HUDEP-2 (cell line): ENCODE measurements at regions not wholly inside any gene's neighbourhood (a gene's known extent, or its start where the extent isn't known, plus 50 kb on each side); places are given as distances from the start of the nearest gene placed in this dataset.

Experiments used
- DNase-seq, 76 experiments: peaks; one replicate each; lab custom pipeline; 2025; ENCODE audit not compliant: unreplicated experiment in 76 of 76; lab: John Stamatoyannopoulos, UW

DNA sequence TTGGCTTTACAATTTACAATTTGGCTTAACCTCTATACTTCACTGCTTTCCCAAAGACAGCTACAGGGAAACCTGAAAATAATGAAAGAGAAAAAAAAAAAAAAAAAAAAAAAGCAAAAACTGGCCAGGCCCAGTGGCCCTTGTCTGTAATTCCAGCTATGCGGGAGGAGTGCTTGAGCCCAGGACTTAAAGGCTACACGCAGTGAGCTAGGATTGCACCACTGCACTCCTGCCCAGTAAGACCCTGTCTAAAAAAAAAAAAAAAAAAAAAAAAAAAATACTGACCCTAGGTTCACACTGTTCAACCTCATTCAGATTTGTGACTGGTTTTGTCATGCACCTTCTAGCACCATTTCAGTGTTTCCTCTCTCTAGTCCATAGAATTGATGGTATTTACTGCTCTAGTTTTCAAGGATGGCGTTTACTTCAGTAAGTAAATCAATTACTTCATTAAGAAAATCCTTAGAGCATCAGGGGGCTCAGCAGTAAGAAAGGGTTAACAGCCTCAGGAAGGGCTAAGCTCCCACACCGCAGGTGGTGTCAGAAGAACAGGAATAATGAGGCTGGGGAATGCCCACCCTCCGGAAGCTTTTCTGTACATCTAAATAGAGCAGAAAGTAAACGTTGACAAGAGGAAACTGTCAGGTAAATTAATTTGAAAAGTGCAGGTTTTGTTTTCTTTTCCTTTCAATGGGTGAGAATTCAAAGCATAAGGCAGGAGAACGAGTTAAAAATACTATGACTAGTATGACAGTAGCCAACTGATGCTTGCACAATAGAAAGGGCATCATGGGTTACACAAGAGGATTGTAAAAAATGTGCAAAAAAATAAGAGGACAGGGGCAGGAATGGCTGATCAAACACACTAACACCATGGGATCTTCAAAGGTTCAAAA lies 115.0 kb upstream of the MDM1 start:
- DNase-seq: peak in 2 of 76 experiments; percentile 13 to 52

DNA sequence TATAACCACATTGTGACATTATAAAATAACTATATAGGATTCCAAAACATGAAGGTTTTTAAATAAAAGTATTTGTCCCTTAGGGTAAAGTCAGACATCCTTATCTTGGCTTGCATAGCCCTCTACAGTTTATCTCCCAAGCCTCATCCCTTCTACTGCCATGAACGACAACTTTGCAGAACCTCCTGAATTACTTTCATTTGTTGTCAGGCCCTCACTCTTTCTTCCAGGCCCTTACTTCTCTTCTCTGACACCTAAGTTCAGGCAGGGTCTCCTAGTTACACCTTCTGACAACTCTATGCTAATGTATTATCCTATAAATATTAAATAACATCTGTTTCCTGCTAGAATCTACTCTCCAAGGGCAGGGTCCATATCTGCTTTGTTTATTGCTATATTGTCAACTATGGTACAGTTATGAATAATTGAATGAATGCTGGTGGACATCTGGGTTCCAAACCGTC lies 115.7 kb upstream of the MDM1 start:
- DNase-seq: peak in 15 of 76 experiments; percentile 1 to 52 (median 13)

DNA sequence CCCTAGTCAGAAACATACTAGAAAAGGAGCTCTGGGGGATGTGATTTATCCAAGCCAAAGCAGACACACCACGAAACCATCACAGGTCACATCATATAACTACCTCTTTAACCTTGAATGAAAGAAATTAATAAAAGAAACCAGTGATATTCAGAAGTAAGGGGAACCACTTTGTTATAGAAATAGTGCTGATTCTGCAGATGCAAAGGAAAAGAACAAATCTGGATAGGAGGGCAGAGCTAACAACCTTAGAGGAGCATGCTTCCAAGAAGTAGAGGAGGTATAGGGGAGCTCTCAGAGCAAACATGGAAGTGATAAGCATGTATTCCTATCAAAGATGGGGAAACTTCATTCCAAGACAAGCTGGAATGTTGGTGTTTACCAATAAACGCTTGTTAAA lies 117.0 kb upstream of the MDM1 start:
- DNase-seq: no peak

DNA sequence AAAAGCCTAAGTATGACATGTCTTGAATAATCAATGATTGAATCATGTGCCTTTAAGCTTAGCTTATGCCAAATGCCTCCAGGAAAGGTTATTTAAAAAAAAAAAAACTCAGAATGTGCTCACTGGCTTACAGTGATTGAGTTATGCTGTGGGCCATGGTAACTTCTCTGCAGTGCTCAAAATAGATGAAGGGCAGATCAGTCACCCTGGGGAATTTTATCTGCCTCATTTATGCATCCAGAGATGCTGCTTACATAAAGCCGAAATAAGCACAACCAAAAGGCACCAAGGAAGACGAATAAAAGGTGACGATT lies 118.7 kb upstream of the MDM1 start:
- DNase-seq: no peak

DNA sequence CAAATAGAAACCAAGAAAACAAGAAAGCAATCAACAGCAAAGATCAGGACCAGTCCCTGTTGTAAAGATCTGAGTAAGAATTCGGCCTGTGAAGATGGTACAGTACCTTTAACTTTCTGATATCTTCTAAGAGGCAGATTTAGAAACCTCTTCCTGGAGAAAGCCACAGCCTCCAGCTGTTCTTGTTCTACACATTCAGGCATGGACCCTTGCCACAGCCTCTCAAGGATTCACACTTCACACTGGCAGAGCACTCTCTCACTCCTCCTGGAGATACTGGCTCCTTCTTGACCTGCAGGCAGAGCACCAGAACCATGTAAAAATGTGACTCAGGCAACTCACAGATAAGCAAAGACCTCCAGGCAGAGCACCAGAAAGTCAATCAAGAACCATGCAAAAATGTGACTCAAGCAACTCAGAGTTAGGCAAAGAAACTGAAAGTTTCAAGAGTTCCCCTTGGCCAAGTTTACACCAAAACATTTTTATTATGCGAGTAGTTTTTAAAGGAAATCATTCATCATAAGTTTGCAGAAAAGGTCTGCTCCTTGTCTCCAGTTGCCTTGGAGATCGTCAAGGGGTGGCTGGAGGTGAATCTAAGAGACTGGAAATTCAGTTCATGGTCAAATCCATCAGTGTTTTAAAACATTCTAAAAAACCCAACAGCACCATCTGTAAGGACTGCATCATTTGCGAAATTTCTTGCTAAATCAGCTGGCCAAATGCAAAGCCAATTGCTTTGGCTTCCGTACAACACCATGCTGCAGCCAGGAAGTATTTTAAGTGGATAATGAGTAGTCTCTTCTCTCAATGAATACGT lies 119.3 kb upstream of the MDM1 start:
- peak in 28 of 76 experiments; percentile 2 to 41 (median 12) for DNase-seq

DNA sequence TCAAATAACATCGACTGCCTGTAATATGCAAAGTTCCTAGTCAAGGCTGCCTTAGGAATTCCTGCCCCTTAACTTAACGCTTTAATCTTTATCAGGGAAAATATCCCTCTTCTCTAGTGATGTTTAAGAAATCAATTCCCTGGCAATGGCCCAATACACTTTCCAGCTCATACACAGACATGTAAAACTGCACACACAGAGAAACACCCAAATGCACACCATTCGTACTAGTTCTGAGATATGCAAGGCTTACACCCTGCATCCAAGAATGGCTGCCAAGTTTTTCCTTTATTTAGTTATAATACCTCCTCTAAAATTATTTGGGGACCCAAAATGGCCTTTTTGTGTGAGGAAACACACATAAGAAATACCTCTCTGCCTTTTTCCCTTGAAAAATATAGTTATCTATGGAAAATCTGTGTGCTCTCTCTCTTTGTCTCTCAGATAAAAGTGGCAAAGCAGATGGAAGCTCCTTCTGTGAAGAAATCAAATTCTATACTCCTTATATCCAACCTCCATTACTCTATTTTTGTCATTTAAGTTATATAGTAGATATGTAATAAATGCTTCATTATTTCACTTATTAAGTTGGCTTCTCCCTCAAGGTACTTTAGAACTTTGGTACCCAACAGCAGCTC lies 120.0 kb upstream of the MDM1 start:
- DNase-seq: no peak

DNA sequence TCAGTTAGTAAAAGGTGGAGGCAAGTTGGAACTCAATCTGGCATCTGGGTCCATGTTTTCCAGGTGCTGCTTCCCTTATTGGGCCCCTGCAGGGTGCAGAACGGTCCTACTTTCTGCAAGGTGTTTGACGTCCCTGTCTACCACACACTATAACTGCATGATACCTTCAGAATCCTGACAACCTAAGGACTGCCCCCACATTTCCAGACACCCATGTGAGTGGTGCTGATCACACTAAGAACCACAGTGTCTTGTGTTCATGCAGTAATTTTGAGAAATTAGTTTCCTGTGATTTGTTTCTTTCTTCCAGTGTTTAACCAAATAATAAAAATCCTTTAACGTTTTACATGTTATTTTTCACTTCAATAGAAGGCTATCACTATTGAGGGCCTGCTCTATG lies 121.1 kb upstream of the MDM1 start:
- no peak for DNase-seq

DNA sequence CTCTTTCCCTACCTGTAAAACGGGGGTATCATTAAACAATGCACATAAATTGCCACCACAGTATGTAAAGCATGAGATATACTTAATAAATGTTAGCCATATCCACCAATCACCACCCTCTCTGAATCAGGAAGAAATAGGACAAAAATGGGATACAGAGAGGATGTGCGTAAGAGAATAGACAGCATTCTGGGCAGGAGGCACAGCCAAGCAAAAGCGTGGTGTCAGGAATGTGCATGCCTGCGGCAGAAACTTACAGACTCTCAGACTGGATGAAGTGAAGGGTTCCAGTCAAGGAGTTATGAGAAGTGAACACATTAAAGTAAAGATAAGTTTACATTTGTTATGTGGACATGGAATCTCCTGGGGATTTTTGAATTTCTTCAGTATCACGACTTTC lies 121.7 kb upstream of the MDM1 start:
- no peak for DNase-seq

DNA sequence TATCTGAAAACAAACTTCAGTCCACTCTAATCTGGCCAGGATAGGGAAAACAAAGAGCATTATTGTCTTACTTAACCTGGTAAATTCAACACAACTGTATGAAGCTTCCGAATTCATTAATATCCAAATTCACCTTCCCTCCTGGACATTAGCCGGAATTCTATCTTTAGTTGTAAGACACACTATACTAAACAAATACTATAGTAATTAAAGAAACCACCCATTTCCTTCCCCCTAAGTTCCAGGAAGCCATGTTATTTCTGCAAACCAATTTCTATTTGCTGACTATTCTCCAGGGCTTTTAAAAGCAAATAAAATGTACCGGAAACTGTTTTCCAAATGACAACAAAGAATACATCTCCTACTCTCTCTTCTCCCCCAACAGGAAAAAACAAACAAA lies 122.7 kb upstream of the MDM1 start:
- DNase-seq: no peak

DNA sequence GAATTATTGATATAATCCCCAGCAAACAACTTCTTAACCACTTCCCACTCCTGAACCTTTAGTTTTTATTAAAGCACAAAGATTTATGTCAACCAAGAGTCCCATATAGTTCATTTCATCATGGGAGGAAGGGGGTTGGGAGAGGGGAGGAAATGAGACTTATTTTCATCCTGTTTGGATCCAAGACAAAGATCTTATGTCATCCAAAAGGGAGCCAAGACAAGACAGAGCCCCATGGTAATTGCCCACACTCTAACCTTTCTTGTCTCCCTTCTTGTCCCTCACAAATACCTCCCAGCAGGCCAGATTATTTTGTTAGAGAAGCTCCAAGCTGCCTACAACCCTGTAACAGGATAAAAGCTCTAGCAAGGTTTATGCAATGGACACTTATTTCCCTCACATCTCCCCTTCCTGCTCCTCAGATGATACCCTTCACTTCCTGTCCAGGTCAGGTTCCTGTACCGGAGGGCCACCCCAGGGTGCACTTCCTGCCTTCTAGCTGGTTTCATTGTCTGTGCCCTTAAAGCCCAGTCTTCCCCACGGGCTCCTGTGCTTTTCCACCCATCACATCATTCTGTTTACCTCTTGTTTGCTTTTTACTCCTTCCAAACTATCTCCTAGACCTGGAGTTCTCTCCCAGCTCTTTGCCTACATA lies 123.7 kb upstream of the MDM1 start:
- DNase-seq: no peak

DNA sequence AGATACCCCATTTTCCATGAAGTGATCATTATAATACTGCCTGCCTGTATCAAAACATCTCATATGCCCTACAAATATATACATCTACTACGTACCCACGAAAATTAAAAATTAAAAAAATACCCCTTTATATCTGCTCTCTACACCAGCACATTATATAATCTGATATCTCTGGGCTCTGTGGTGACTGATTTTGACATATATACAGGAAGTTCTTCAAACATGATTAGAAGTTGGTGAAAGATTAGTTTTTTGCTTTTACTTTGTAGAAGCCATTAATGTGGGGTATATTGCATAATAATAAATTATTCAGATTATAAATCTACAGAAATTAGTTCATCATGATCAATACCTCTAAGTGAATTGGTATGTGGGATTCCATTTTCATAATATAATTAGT lies 126.7 kb upstream of the MDM1 start:
- no peak for DNase-seq

DNA sequence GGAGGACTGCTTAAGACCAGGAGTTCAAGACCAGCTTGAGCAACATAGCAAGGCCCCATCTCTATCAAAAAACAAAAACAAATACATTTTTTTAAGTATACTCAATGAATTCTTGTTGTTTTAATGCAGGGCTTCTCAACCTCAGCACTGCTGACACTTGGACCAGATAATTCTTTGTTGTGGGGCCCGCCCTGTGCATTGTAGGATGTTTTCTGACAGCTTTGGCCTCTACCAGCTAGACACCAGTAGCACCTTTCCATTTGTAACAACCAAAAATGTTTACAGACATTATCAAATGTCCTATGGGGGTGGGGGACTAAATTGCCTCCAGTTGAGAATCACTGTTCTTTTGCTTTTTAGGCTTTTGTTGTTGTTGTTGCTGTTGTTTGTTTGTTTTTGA lies 128.1 kb upstream of the MDM1 start:
- DNase-seq: no peak

DNA sequence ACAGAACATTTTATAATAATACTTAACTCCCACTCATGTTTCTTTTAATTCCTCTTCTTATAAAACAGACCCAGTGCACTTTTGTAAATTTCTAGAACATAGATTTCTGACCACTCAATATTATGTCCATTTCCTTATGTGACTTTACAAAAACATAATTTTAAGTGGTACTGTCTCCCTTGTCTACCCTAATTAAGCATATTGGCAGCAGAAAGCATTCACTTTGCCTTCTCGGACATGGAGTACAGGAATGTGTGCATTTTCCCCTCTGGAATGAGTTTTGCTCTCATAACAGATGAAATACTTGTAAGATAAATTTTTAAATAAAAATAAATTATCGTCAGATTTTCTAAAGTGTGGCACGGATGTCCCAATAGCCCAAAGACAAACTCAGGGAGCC lies 129.5 kb upstream of the MDM1 start:
- no peak for DNase-seq

DNA sequence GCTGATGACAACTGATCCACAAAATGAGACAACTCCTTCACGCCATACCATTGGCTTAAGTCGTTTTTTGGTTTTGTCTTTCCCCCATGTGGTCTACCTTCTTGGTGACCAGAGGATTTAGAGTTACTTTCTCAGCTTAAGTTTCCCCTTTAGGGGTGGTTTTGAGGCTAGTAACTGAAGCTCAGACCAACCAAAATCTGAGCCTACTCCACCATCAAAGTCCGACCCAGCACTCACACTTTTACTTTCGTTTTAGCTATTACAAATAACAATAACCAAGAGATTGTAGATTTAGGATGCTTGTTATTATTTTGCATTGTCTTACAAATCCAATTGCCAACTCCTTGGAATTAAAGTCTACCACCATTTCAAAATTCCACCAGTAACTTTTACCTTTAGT lies 130.6 kb upstream of the MDM1 start:
- no peak for DNase-seq

DNA sequence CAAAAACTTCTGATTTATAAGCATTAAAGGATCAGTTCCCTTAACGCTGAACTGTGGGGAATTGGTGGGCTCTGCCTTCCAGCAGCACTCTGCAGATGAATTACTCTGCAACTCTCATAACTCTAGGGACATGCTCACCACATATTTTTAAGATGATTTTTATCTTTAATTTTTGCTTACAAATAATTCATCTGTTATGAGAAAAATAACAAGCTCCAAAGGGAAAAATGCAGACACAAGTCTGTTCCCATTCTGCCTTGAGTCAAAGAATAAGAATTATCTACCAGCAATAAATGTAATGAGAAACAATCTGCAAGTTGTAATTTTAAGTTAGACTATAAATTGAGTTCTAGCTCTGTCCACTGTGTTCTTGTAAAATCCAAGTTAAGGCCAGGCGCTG lies 133.1 kb upstream of the MDM1 start:
- DNase-seq: no peak

DNA sequence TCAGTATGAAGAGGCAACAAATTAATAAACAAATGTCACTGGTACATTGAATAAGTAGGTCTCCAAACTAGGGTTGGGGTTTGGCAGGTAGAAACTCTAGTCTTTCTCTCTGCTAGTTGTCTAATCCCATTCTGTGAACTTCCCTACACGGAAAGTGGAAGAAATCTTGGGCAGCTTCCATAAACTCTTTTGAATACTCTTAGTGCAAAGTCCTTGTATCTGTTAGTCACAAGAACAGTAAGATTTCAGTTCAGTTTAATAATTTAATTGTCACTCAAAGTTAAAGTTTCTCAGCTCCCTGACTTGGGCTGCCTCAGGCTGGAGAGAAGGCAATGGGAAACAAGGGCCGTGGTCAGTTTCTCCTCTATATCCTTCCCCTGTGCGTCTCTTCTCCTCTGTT lies 135.4 kb upstream of the MDM1 start:
- no peak for DNase-seq

DNA sequence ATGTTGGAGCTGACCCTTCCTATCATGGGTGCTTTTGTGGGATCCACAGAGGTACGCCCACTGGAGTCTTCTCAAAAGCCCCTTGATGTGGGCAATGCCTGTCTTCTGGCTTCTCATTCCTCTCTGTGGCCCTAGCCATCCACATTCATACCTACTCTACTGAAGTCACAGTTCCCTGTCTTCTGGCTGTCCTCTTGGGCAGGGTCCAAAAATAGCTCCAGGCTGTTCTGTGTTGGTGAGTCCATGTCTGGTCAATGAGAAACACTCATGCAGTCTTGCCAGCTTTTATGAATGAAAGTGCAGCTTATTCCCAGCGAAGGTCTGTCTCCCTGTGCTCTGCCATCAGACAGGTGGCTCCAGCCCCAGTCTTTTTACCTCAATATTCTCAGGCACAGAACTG lies 135.9 kb upstream of the MDM1 start:
- no peak for DNase-seq

DNA sequence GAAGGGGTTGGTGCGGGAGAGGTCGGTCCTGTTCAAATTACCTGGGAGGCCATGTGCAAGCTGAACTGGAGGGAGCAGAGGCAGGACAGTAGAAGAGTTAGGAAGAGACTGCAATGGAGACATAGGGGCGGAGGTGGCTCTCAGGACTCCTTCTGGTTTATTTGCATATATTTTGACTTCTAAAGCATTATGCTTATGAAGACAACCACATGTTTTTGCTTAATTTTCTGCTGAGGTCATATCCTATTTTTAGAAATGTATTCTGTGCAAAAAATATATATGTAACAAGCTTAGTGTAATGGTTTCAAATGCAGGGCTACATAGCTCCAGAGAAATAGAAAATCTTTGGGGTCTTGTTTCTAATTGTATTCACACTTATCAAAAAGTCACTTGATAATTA lies 137.0 kb upstream of the MDM1 start:
- no peak for DNase-seq

DNA sequence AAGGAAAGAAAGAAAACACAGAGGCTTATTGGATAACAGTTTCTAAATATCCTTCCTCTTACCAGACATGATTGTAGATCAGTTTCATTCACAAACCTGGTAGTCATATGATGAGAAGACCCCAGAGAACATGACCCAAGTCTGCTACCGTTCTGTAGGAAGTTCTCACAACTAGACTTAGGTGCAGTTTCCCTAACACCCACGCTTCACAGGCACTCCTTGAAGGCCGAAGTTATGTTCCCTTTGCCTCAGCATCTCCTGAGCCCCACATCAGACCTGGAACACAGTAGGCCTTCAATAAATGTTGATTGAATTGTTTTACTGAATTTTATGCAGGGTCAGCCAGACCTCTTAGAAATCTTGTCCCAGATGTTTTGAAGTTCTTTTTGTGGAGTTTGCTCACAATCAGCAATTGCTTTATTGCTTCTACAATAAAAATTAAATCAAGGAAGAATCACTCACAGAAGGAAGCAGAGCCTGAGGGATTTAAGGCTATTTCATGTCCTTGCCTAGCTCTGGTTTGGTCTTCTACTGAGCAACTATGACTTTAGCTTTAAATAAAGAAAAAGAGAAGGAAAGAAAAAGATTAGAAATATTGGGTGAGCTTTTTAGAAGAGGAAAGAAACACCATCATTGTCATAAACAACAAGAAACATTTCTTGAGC lies 138.6 kb upstream of the MDM1 start:
- no peak for DNase-seq

DNA sequence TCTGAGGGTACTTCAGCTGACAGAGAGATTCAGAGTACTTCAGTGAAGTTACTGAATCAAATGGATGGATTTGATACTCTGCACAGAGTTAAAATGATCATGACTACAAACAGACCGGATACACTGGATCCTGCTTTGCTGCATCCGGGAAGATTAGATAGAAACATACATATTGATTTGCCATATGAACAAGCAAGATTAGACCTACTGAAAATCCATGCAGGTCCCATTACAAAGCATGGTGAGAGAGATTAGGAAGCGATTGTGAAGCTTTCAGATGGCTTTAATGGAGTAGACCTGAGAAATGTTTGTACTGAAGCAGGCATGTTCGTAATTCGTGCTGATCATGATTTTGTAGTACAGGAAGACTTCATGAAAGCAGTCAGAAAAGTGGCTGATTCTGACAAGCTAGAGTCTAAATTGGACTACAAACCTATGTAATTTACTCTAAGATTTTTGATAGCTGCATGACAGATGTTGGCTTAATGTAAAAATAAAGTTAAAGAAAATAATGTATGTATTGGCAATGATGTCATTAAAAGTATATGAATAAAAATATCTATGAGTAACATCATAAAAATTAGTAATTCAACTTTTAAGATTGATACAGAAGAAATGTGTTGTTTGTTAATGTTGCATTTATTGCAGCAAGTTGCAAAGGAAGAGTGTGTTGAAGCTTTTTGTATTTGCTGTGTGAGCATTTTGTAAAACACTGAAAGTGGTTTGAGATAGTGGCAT lies 136.1 kb upstream of the RAP1B start:
- DNase-seq: no peak
